HG02840 (cell line): ENCODE measurements at regions not wholly inside any gene's neighbourhood (a gene's known extent, or its start where the extent isn't known, plus 50 kb on each side); places are given as distances from the start of the nearest gene placed in this dataset.

Experiments used
- ATAC-seq: cut with Tn5 transposase; IDR thresholded peaks from one replicate; pipeline ENCODE4 v1.9.1; 2021; ENCODE audit warnings: mild to moderate bottlenecking, moderate library complexity, moderate number of reproducible peaks; ENCODE audit not compliant: unreplicated experiment, low FRiP score

GRCh38 chr7:89887489-89887888 is 266.8 kb upstream of the STEAP1 start:
- ATAC-seq = no peak

- ATAC-seq = no peak
Observed at GRCh38 chr7:89908736-89909135, 245.5 kb upstream of the STEAP1 start.

GRCh38 chr7:89914711-89915110 is 239.6 kb upstream of the STEAP1 start:
- no peak for ATAC-seq

GRCh38 chr7:89926194-89926593 is 228.1 kb upstream of the STEAP1 start:
- ATAC-seq = no peak

GRCh38 chr7:89926701-89927100 is 227.6 kb upstream of the STEAP1 start:
- ATAC-seq = no peak

GRCh38 chr7:89927762-89928161 is 226.5 kb upstream of the STEAP1 start:
- ATAC-seq = no peak

- ATAC-seq = no peak
Observed at GRCh38 chr7:89928451-89928850, 225.8 kb upstream of the STEAP1 start.

GRCh38 chr7:89934101-89934500 is 220.2 kb upstream of the STEAP1 start:
- no peak for ATAC-seq

- no peak for ATAC-seq
Observed at GRCh38 chr7:89943525-89944050, 210.7 kb upstream of the STEAP1 start.

GRCh38 chr7:89958525-89959068 is 195.7 kb upstream of the STEAP1 start:
- ATAC-seq = no peak

GRCh38 chr7:89966067-89966664 is 188.1 kb upstream of the STEAP1 start:
- no peak for ATAC-seq

GRCh38 chr7:89975577-89975976 is 178.7 kb upstream of the STEAP1 start:
- ATAC-seq = no peak

GRCh38 chr7:89987665-89988064 is 166.6 kb upstream of the STEAP1 start:
- ATAC-seq = no peak

- no peak for ATAC-seq
Observed at GRCh38 chr7:89988074-89988473, 166.2 kb upstream of the STEAP1 start.

GRCh38 chr7:89989454-89989853 is 164.8 kb upstream of the STEAP1 start:
- ATAC-seq = no peak

- ATAC-seq = no peak
Observed at GRCh38 chr7:89994483-89994882, 159.8 kb upstream of the STEAP1 start.

GRCh38 chr7:89998554-89998953 is 155.7 kb upstream of the STEAP1 start:
- ATAC-seq = no peak

- no peak for ATAC-seq
Observed at GRCh38 chr7:90005836-90006235, 148.4 kb upstream of the STEAP1 start.

- ATAC-seq = no peak
Observed at GRCh38 chr7:90007001-90007654, 147.1 kb upstream of the STEAP1 start.

- ATAC-seq = no peak
Observed at GRCh38 chr7:90007831-90008230, 146.4 kb upstream of the STEAP1 start.

- ATAC-seq = no peak
Observed at GRCh38 chr7:90022213-90022612, 132.1 kb upstream of the STEAP1 start.

- no peak for ATAC-seq
Observed at GRCh38 chr7:90025771-90026170, 128.5 kb upstream of the STEAP1 start.
